DOHH2 (cell line): ENCODE measurements at regions not wholly inside any gene's neighbourhood (a gene's known extent, or its start where the extent isn't known, plus 50 kb on each side); places are given as distances from the start of the nearest gene placed in this dataset.

Experiments used
- EZH2phosphoT487 ChIP-seq: fragments of 200-600 bp; sonication (generic); IDR thresholded peaks from 2 replicates; pipeline ENCODE4 v1.6.1; 2017; ENCODE audit warnings: borderline replicate concordance, mild to moderate bottlenecking, antibody characterized with exemption, low read length, moderate library complexity, mixed read lengths
- TF ChIP-seq, protein P1 (sequence below): fragments of 200-600 bp; sonication (generic); IDR thresholded peaks from one replicate; pipeline ENCODE4 v1.5.1; 2014; ENCODE audit warnings: antibody characterized with exemption, mild to moderate bottlenecking, low read depth, low read length; ENCODE audit not compliant: poor library complexity, severe bottlenecking

DNA sequence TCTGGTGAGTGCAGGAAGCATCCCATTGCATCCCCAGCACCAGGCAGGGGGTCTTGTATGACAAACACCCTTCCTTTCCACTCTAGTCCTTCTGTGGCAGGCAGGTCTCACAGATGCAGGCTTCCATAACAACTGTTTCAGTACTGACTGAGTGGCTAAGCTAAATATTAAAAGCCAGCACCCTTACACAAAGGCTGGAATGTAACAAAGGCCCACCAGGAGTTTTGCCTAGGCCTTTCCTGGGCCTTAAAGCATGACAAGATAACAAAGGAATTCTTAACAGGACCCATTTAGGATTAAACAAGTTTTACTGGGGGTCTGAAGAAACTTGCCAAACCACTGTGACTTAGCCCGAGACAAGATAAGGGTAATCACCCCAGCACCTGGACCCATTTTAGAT is 228.9 kb upstream of the RPL38 start:
- TF ChIP-seq, protein P1, sequence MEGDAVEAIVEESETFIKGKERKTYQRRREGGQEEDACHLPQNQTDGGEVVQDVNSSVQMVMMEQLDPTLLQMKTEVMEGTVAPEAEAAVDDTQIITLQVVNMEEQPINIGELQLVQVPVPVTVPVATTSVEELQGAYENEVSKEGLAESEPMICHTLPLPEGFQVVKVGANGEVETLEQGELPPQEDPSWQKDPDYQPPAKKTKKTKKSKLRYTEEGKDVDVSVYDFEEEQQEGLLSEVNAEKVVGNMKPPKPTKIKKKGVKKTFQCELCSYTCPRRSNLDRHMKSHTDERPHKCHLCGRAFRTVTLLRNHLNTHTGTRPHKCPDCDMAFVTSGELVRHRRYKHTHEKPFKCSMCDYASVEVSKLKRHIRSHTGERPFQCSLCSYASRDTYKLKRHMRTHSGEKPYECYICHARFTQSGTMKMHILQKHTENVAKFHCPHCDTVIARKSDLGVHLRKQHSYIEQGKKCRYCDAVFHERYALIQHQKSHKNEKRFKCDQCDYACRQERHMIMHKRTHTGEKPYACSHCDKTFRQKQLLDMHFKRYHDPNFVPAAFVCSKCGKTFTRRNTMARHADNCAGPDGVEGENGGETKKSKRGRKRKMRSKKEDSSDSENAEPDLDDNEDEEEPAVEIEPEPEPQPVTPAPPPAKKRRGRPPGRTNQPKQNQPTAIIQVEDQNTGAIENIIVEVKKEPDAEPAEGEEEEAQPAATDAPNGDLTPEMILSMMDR = no peak
- TF ChIP-seq EZH2phosphoT487 = no peak
